Cerebellar cortex (tissue), 1 donor: ENCODE measurements at regions not wholly inside any gene's neighbourhood (a gene's known extent, or its start where the extent isn't known, plus 50 kb on each side); places are given as distances from the start of the nearest gene placed in this dataset.
"Not testable (repeated sequence)": the region's sequence is repeated elsewhere in the genome, so short reads cannot be mapped to it uniquely, and the experiment has no call there.

Experiments
- DNase-seq: peaks from one replicate; pipeline ENCODE4 v3.0.0-alpha.2; 2015; ENCODE audit warnings: low spot score

- DNase-seq: not testable (repeated sequence)
These were observed 61.7 kb downstream of the RHOU start for GRCh38 chr1:228796945-228797344.

- DNase-seq: no peak
These were observed 62.8 kb downstream of the RHOU start for GRCh38 chr1:228798035-228798434.

GRCh38 chr1:228798548-228798947, 63.3 kb downstream of the RHOU start:
- DNase-seq: no peak

- no peak for DNase-seq
These were observed 64.6 kb downstream of the RHOU start for GRCh38 chr1:228799924-228800323.

GRCh38 chr1:228801068-228801467, 65.8 kb downstream of the RHOU start:
- no peak for DNase-seq

- no peak for DNase-seq
These were observed 67.3 kb downstream of the RHOU start for GRCh38 chr1:228802386-228803220.

- DNase-seq: no peak
These were observed 68.1 kb downstream of the RHOU start for GRCh38 chr1:228803421-228803820.

- no peak for DNase-seq
These were observed 68.9 kb downstream of the RHOU start for GRCh38 chr1:228804173-228804572.

- no peak for DNase-seq
These were observed 69.5 kb downstream of the RHOU start for GRCh38 chr1:228804640-228805413.

GRCh38 chr1:228807904-228808605, 72.8 kb downstream of the RHOU start:
- no peak for DNase-seq

- no peak for DNase-seq
These were observed 74.5 kb downstream of the RHOU start for GRCh38 chr1:228809621-228810394.

- no peak for DNase-seq
These were observed 75.1 kb downstream of the RHOU start for GRCh38 chr1:228810395-228810758.

- DNase-seq: no peak
These were observed 75.8 kb downstream of the RHOU start for GRCh38 chr1:228810878-228811711.

GRCh38 chr1:228811712-228812305, 76.5 kb downstream of the RHOU start:
- no peak for DNase-seq

GRCh38 chr1:228812961-228813360, 77.7 kb downstream of the RHOU start:
- DNase-seq: no peak

GRCh38 chr1:228814176-228814575, 78.9 kb downstream of the RHOU start:
- DNase-seq: no peak

GRCh38 chr1:228818296-228818695, 83.0 kb downstream of the RHOU start:
- no peak for DNase-seq

- no peak for DNase-seq
These were observed 83.8 kb downstream of the RHOU start for GRCh38 chr1:228818928-228819630.

GRCh38 chr1:228821252-228821651, 86.0 kb downstream of the RHOU start:
- DNase-seq: no peak

GRCh38 chr1:228823200-228823599, 87.9 kb downstream of the RHOU start:
- DNase-seq: no peak
